K562 (cell line): ENCODE measurements at regions not wholly inside any gene's neighbourhood (a gene's known extent, or its start where the extent isn't known, plus 50 kb on each side); places are given as distances from the start of the nearest gene placed in this dataset.

ENCODE experiments used
- ARHGAP35 ChIP-seq: fragments of 450-650 bp; IDR thresholded peaks from 2 replicates; pipeline ENCODE4 v1.6.1; 2018; ENCODE audit not compliant: partially characterized antibody
- KAT8 ChIP-seq: fragments of 450-650 bp; IDR thresholded peaks from 2 replicates; pipeline ENCODE4 v1.6.1; 2016; ENCODE audit warnings: low read depth, mild to moderate bottlenecking
- KLF6 ChIP-seq: fragments of 250-450 bp; sonication (Bioruptor Pico); IDR thresholded peaks from 2 replicates; pipeline ENCODE4 v1.4.0; 2020; ENCODE audit warnings: mild to moderate bottlenecking, moderate library complexity, borderline replicate concordance
- NFIC ChIP-seq: fragments of 450-650 bp; IDR thresholded peaks from 2 replicates; pipeline ENCODE4 v1.6.1; 2017; ENCODE audit warnings: mild to moderate bottlenecking, inconsistent platforms
- PATZ1 ChIP-seq: fragments of 250-450 bp; sonication (Bioruptor Pico); IDR thresholded peaks from 2 replicates; pipeline ENCODE4 v1.5.0; 2020; ENCODE audit warnings: mild to moderate bottlenecking, borderline replicate concordance
- PKNOX1 ChIP-seq: fragments of 450-650 bp; IDR thresholded peaks from 2 replicates; pipeline ENCODE4 v1.6.1; 2016
- RAD21 ChIP-seq, 2 experiments: fragments of 250-450 bp in 1 of 2; fragments of 450-650 bp in 1 of 2; sonication (Bioruptor Pico) in 1 of 2; formaldehyde crosslinking in 1 of 2; IDR thresholded peaks in 1 of 2; conservative IDR thresholded peaks in 1 of 2; 2 replicates each; pipeline versions ENCODE4 v1.4.0 to v1.8.0; 2020 to 2022; ENCODE audit warnings: mild to moderate bottlenecking in 2 of 2, moderate library complexity in 1 of 2
- SFPQ ChIP-seq: fragments of 200-400 bp; formaldehyde crosslinking; IDR thresholded peaks from 2 replicates; pipeline ENCODE4 v1.6.1; 2017; ENCODE audit warnings: mild to moderate bottlenecking, low read depth, low read length, moderate library complexity
- TFE3 ChIP-seq: fragments of 450-650 bp; formaldehyde crosslinking; IDR thresholded peaks from 2 replicates; pipeline ENCODE4 v1.4.0; 2020; ENCODE audit warnings: mild to moderate bottlenecking, mixed read lengths
- ZEB2 ChIP-seq: fragments of 450-650 bp; IDR thresholded peaks from 2 replicates; pipeline ENCODE4 v1.6.1; 2016
- ZFP30 ChIP-seq: fragments of 250-450 bp; sonication (Bioruptor Pico); IDR thresholded peaks from 2 replicates; pipeline ENCODE4 v1.8.0; 2022; ENCODE audit warnings: moderate library complexity, mild to moderate bottlenecking, inconsistent platforms, borderline replicate concordance
- ZNF445 ChIP-seq: fragments of 250-450 bp; sonication (Bioruptor Pico); IDR thresholded peaks from 2 replicates; pipeline ENCODE4 v1.4.0; 2020; ENCODE audit warnings: low read depth, mild to moderate bottlenecking, moderate library complexity
- ZNF57 ChIP-seq: fragments of 450-650 bp; formaldehyde crosslinking; IDR thresholded peaks from 2 replicates; pipeline ENCODE4 v1.4.0; 2020; ENCODE audit warnings: mild to moderate bottlenecking, moderate library complexity

- TF ChIP-seq PKNOX1 (peak; percentile 14; the same call in 1 of the 2 replicates), ZNF445 (CRISPR knock-in tag) (0 out of 2 replicates have a peak, but pooled peaks have one; percentile 73), KLF6 (0 out of 2 replicates have a peak, but pooled peaks have one; percentile 34), RAD21 (CRISPR knock-in tag; conservative IDR thresholded peaks at IDR 0.05 in 1 of 2, IDR thresholded peaks at IDR 0.05 in 1 of 2) (peak; percentile 3 to 36; a peak in 3 of 4 replicates), SFPQ (no peak), ZNF57 (CRISPR knock-in tag) (no peak), ZEB2 (peak; percentile 79), NFIC (0 out of 2 replicates have a peak, but pooled peaks have one; percentile 15), ZFP30 (CRISPR knock-in tag) (0 out of 2 replicates have a peak, but pooled peaks have one; percentile 56), TFE3 (CRISPR knock-in tag) (peak; percentile 25), PATZ1 (CRISPR knock-in tag) (peak; percentile 79), ARHGAP35 (no peak), KAT8 (no peak)
Observed at GRCh38 chr6:146892613-146893401, 294.0 kb downstream of the ADGB start (continued).
